ENCODE measurements at regions not wholly inside any gene's neighbourhood (a gene's known extent, or its start where the extent isn't known, plus 50 kb on each side); places are given as distances from the start of the nearest gene placed in this dataset.

DNA sequence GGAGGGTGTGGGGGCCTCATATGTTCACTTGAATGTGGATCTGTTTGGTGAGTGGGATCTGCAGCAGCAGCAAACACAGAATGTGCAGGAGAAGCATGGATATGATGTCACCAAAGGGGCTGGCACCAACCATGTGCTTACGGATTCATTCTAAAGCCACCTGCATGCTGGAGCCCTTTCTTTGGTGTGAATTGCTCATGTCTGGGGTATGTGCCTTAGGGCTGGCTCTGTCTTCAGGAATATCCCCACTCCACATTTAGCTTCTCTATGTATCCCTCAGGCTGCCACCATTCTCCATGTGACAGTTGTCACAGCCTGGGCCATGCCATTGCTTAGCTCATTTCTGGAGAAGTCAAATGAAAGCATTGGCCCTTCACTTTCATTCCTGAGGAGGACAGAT lies 606.8 kb upstream of the AMELY start:
- TF ChIP-seq POLR2A (IDR thresholded peaks at IDR 0.05) (no peak), EP300 (IDR thresholded peaks at IDR 0.05) (no peak)
- TF ChIP-seq, protein P1, sequence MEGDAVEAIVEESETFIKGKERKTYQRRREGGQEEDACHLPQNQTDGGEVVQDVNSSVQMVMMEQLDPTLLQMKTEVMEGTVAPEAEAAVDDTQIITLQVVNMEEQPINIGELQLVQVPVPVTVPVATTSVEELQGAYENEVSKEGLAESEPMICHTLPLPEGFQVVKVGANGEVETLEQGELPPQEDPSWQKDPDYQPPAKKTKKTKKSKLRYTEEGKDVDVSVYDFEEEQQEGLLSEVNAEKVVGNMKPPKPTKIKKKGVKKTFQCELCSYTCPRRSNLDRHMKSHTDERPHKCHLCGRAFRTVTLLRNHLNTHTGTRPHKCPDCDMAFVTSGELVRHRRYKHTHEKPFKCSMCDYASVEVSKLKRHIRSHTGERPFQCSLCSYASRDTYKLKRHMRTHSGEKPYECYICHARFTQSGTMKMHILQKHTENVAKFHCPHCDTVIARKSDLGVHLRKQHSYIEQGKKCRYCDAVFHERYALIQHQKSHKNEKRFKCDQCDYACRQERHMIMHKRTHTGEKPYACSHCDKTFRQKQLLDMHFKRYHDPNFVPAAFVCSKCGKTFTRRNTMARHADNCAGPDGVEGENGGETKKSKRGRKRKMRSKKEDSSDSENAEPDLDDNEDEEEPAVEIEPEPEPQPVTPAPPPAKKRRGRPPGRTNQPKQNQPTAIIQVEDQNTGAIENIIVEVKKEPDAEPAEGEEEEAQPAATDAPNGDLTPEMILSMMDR (IDR thresholded peaks at IDR 0.05) = no peak
- Histone ChIP-seq H3K4me3 (no peak overlapping the region), H3K4me1 (ENCODE audit: insufficient read depth) (no peaks in the 10 kb centered on the region), H3K27me3 (no peaks in the 10 kb centered on the region), H3K9me3 (no peaks in the 10 kb centered on the region), H3K36me3 (no peaks in the 10 kb centered on the region), H3K27ac (no peak overlapping the region)
- no peak for DNase-seq
- WGBS, 3 donors = no CpG with 5 or more reads among the region's 1 CpG
- intact Hi-C loops (cut with DNase I) = no loop called here

DNA sequence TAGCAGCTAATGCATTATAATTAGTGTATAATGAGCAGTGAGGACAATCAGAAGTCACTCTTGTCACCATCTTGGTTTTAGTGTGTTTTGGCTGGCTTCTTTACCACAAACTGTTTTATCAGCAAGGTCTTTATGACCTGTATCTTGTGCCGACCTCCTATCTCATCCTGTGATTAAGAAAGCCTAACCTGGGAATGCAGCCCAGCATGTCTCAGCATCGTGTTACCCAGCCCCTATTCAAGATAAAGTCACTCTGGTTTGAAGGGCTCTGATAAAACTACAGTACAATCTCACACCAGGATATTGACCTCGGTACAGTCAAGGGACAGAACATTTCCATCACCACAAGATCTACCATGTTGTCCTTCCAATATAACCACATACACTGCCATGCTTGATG lies 604.7 kb upstream of the AMELY start:
- TF ChIP-seq EP300 (IDR thresholded peaks at IDR 0.05) (no peak), POLR2A (IDR thresholded peaks at IDR 0.05) (no peak)
- TF ChIP-seq, protein P1 (IDR thresholded peaks at IDR 0.05) = no peak
- Histone ChIP-seq H3K36me3 (no peaks in the 10 kb centered on the region), H3K9me3 (no peaks in the 10 kb centered on the region), H3K4me1 (ENCODE audit: insufficient read depth) (no peaks in the 10 kb centered on the region), H3K27ac (no peak overlapping the region), H3K4me3 (no peak overlapping the region), H3K27me3 (no peaks in the 10 kb centered on the region)
- no CpG with 5 or more reads among the region's 3 CpGs for WGBS, 3 donors
- intact Hi-C loops (cut with DNase I) = no loop called here
- DNase-seq = no peak

- no peak for DNase-seq
- Histone ChIP-seq H3K4me3 (no peak overlapping the region), H3K4me1 (ENCODE audit: insufficient read depth) (no peaks in the 10 kb centered on the region), H3K36me3 (no peaks in the 10 kb centered on the region), H3K27ac (no peak overlapping the region), H3K27me3 (no peaks in the 10 kb centered on the region), H3K9me3 (no peaks in the 10 kb centered on the region)
- intact Hi-C loops (cut with DNase I) = no loop called here
- no CpG with 5 or more reads among the region's 2 CpGs for WGBS, 3 donors
- TF ChIP-seq POLR2A (IDR thresholded peaks at IDR 0.05) = no peak
- TF ChIP-seq, protein P1 (IDR thresholded peaks at IDR 0.05) = no peak
- no peak for TF ChIP-seq EP300 (IDR thresholded peaks at IDR 0.05)
Measured at GRCh38 chrY:7515812-7516211, 604.3 kb upstream of the AMELY start.

- Histone ChIP-seq H3K4me3 (no peak overlapping the region), H3K27me3 (no peaks in the 10 kb centered on the region), H3K4me1 (ENCODE audit: insufficient read depth) (no peaks in the 10 kb centered on the region), H3K27ac (no peak overlapping the region), H3K9me3 (no peaks in the 10 kb centered on the region), H3K36me3 (no peaks in the 10 kb centered on the region)
- WGBS, 3 donors = no CpG with 5 or more reads among the region's 5 CpGs
- TF ChIP-seq EP300 (IDR thresholded peaks at IDR 0.05) (no peak), POLR2A (IDR thresholded peaks at IDR 0.05) (no peak)
- TF ChIP-seq, protein P1 (IDR thresholded peaks at IDR 0.05) = no peak
- intact Hi-C loops (cut with DNase I) = no loop called here
- no peak for DNase-seq
Measured at GRCh38 chrY:7502896-7503295, 591.3 kb upstream of the AMELY start.

GRCh38 chrY:7501236-7501635 lies 589.7 kb upstream of the AMELY start:
- Histone ChIP-seq H3K27me3 (no peaks in the 10 kb centered on the region), H3K9me3 (no peaks in the 10 kb centered on the region), H3K4me3 (no peak overlapping the region), H3K4me1 (ENCODE audit: insufficient read depth) (no peaks in the 10 kb centered on the region), H3K36me3 (no peaks in the 10 kb centered on the region), H3K27ac (no peak overlapping the region)
- TF ChIP-seq, protein P1 (IDR thresholded peaks at IDR 0.05) = no peak
- TF ChIP-seq EP300 (IDR thresholded peaks at IDR 0.05) (no peak), POLR2A (IDR thresholded peaks at IDR 0.05) (no peak)
- intact Hi-C loops (cut with DNase I) = no loop called here
- no CpG with 5 or more reads among the region's 2 CpGs for WGBS, 3 donors
- no peak for DNase-seq

Measured in ovary (tissue), 7 donors.